HG03354 (cell line): ENCODE measurements at regions not wholly inside any gene's neighbourhood (a gene's known extent, or its start where the extent isn't known, plus 50 kb on each side); places are given as distances from the start of the nearest gene placed in this dataset.

ENCODE experiments used
- ATAC-seq: cut with Tn5 transposase; IDR thresholded peaks from one replicate; pipeline ENCODE4 v1.9.1; 2021; ENCODE audit warnings: mild to moderate bottlenecking; ENCODE audit not compliant: unreplicated experiment, poor library complexity, severe bottlenecking

GRCh38 chr2:8451273-8451672 is 230.6 kb upstream of the ID2 start:
- ATAC-seq = no peak

GRCh38 chr2:8452296-8452695 is 229.6 kb upstream of the ID2 start:
- ATAC-seq = no peak

- no peak for ATAC-seq
Observed at GRCh38 chr2:8452979-8453903, 228.6 kb upstream of the ID2 start.

GRCh38 chr2:8453904-8454302 is 228.0 kb upstream of the ID2 start:
- no peak for ATAC-seq

GRCh38 chr2:8454797-8455196 is 227.1 kb upstream of the ID2 start:
- ATAC-seq = no peak

- peak; percentile 10 for ATAC-seq
Observed at GRCh38 chr2:8455236-8456150, 226.4 kb upstream of the ID2 start.

GRCh38 chr2:8456151-8457091 is 225.4 kb upstream of the ID2 start:
- peak; percentile 69 for ATAC-seq

GRCh38 chr2:8457092-8457481 is 224.8 kb upstream of the ID2 start:
- ATAC-seq = no peak

- ATAC-seq = no peak
Observed at GRCh38 chr2:8457699-8458502, 224.0 kb upstream of the ID2 start.

- ATAC-seq = no peak
Observed at GRCh38 chr2:8458503-8459459, 223.1 kb upstream of the ID2 start.

- no peak for ATAC-seq
Observed at GRCh38 chr2:8459474-8459873, 222.4 kb upstream of the ID2 start.

GRCh38 chr2:8461341-8461740 is 220.5 kb upstream of the ID2 start:
- ATAC-seq = no peak

- no peak for ATAC-seq
Observed at GRCh38 chr2:8462280-8462679, 219.6 kb upstream of the ID2 start.

GRCh38 chr2:8462899-8463648 is 218.8 kb upstream of the ID2 start:
- no peak for ATAC-seq

- no peak for ATAC-seq
Observed at GRCh38 chr2:8465560-8465959, 216.3 kb upstream of the ID2 start.

- peak; percentile 79 for ATAC-seq
Observed at GRCh38 chr2:8469709-8470493, 212.0 kb upstream of the ID2 start.
